ENCODE measurements at regions not wholly inside any gene's neighbourhood (a gene's known extent, or its start where the extent isn't known, plus 50 kb on each side); places are given as distances from the start of the nearest gene placed in this dataset.

DNA sequence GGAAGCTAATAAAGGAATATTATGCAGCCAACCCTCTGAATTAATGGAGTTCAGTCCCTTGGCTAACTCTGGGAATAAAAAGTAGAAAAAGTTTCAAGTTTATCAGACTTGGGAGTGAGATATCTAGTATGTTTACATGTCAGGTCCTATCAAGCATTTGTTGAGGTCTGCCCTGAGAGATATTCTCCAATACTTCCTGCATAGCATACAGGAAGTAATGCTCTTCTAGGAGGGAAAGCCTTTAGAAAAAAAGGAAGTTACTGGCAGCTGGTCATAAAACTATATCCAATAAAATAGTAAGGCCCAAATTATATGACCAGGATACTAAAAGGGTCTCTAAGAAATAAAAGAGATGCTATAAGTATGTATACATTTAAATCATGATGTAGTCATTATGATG is 594.1 kb upstream of the FTMT start:
- TF ChIP-seq, protein P1, sequence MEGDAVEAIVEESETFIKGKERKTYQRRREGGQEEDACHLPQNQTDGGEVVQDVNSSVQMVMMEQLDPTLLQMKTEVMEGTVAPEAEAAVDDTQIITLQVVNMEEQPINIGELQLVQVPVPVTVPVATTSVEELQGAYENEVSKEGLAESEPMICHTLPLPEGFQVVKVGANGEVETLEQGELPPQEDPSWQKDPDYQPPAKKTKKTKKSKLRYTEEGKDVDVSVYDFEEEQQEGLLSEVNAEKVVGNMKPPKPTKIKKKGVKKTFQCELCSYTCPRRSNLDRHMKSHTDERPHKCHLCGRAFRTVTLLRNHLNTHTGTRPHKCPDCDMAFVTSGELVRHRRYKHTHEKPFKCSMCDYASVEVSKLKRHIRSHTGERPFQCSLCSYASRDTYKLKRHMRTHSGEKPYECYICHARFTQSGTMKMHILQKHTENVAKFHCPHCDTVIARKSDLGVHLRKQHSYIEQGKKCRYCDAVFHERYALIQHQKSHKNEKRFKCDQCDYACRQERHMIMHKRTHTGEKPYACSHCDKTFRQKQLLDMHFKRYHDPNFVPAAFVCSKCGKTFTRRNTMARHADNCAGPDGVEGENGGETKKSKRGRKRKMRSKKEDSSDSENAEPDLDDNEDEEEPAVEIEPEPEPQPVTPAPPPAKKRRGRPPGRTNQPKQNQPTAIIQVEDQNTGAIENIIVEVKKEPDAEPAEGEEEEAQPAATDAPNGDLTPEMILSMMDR (IDR thresholded peaks at IDR 0.05; ENCODE audit: low read depth, low read length, poor library complexity, severe bottlenecking), result no peak
- TF ChIP-seq EZH2phosphoT487 (IDR thresholded peaks at IDR 0.05; ENCODE audit: borderline replicate concordance, low read length), result no peak
